OCI-LY1 (cell line): ENCODE measurements at regions not wholly inside any gene's neighbourhood (a gene's known extent, or its start where the extent isn't known, plus 50 kb on each side); places are given as distances from the start of the nearest gene placed in this dataset.

Experiments
- H2AFZ ChIP-seq: fragments of 200-600 bp; sonication (generic), shearing (Covaris generic); 2 replicates; pipeline ENCODE4 v1.6.0; 2014; ENCODE audit warnings: antibody characterized with exemption, mild to moderate bottlenecking, low read length
- H3F3A ChIP-seq: fragments of 200-600 bp; sonication (generic), shearing (Covaris generic); 2 replicates; pipeline ENCODE4 v1.6.0; 2014; ENCODE audit warnings: mild to moderate bottlenecking, antibody characterized with exemption, low read length, moderate library complexity; ENCODE audit not compliant: insufficient read depth
- H3K27ac ChIP-seq: fragments of 200-600 bp; sonication (generic); 2 replicates; pipeline ENCODE4 v1.5.1; 2014; ENCODE audit warnings: low read length, mixed run types, mild to moderate bottlenecking, low read depth; ENCODE audit not compliant: poor library complexity, severe bottlenecking
- H3K27me3 ChIP-seq: fragments of 200-600 bp; sonication (generic); 2 replicates; pipeline ENCODE4 v1.6.0; 2014; ENCODE audit warnings: antibody characterized with exemption, mild to moderate bottlenecking, low read length, moderate library complexity; ENCODE audit not compliant: insufficient read depth
- H3K36me3 ChIP-seq: fragments of 200-600 bp; sonication (generic); 2 replicates; pipeline ENCODE4 v1.6.1; 2014; ENCODE audit warnings: mild to moderate bottlenecking, antibody characterized with exemption, low read length, moderate library complexity, mixed read lengths; ENCODE audit not compliant: insufficient read depth
- H3K4me1 ChIP-seq: fragments of 200-600 bp; sonication (generic); 2 replicates; pipeline ENCODE4 v1.5.1; 2014; ENCODE audit warnings: mild to moderate bottlenecking, low read length, moderate library complexity; ENCODE audit not compliant: insufficient read depth, severe bottlenecking
- H3K4me2 ChIP-seq: fragments of 200-600 bp; sonication (generic), shearing (Covaris generic); 2 replicates; pipeline ENCODE4 v1.6.1; 2014; ENCODE audit warnings: low read length
- H3K4me3 ChIP-seq: fragments of 200-600 bp; sonication (generic); 2 replicates; pipeline ENCODE4 v1.5.1; 2014; ENCODE audit warnings: low read length, low read depth, mild to moderate bottlenecking, mixed read lengths; ENCODE audit not compliant: poor library complexity, severe bottlenecking
- H3K79me2 ChIP-seq: fragments of 200-600 bp; shearing (Covaris generic); 2 replicates; pipeline ENCODE4 v1.6.1; 2016; ENCODE audit warnings: mixed run types, low read length, mixed read lengths; ENCODE audit not compliant: insufficient read depth
- H3K9ac ChIP-seq: fragments of 200-600 bp; sonication (generic), shearing (Covaris generic); 2 replicates; pipeline ENCODE4 v1.6.1; 2014; ENCODE audit warnings: mild to moderate bottlenecking, low read length, mixed read lengths
- H3K9me2 ChIP-seq: fragments of 200-600 bp; sonication (generic), shearing (Covaris generic); 2 replicates; pipeline ENCODE4 v1.6.1; 2014; ENCODE audit warnings: low read depth, mild to moderate bottlenecking, low read length, mixed read lengths
- H3K9me3 ChIP-seq: fragments of 200-600 bp; shearing (Covaris generic); 2 replicates; pipeline ENCODE4 v1.6.1; 2014; ENCODE audit warnings: low read length, mixed read lengths
- H4K20me1 ChIP-seq: fragments of 200-600 bp; sonication (generic), shearing (Covaris generic); 2 replicates; pipeline ENCODE4 v1.6.0; 2016; ENCODE audit warnings: mild to moderate bottlenecking, low read length; ENCODE audit not compliant: insufficient read depth
- EZH2 ChIP-seq: fragments of 200-600 bp; sonication (generic), shearing (Covaris generic); IDR thresholded peaks from 2 replicates; pipeline ENCODE4 v1.8.0; 2017; ENCODE audit warnings: borderline replicate concordance, mixed run types, mild to moderate bottlenecking, antibody characterized with exemption, low read length, moderate library complexity, mixed read lengths
- TF ChIP-seq, protein P1 (sequence below): fragments of 200-600 bp; sonication (generic), shearing (Covaris generic); IDR thresholded peaks from 2 replicates; pipeline ENCODE4 v1.5.1; 2017; ENCODE audit warnings: mild to moderate bottlenecking, antibody characterized with exemption, low read length, moderate library complexity, mixed read lengths

DNA sequence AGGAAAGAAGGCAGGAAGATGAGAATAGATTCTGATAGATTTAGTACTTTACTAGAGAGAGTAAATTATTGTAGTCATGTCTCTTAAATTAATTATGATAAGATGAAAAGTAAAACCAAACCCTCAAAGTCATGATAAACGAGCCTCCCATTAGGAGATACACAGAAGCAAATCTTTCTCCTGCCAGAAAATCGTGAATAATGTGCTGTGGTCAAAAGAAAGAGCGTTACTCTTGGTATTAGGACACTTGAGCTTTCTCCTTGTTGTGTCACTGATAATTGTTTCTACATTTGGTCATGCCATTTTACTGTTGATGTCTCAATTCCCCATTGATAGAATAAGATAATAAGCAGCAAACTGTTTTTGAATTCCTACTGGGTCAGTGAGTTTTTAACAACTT lies 562.8 kb upstream of the TLE4 start:
- H3K4me2 ChIP-seq: no peak overlapping the region
- no peak overlapping the region for H2AFZ ChIP-seq
- TF ChIP-seq EZH2: no peak
- TF ChIP-seq, protein P1, sequence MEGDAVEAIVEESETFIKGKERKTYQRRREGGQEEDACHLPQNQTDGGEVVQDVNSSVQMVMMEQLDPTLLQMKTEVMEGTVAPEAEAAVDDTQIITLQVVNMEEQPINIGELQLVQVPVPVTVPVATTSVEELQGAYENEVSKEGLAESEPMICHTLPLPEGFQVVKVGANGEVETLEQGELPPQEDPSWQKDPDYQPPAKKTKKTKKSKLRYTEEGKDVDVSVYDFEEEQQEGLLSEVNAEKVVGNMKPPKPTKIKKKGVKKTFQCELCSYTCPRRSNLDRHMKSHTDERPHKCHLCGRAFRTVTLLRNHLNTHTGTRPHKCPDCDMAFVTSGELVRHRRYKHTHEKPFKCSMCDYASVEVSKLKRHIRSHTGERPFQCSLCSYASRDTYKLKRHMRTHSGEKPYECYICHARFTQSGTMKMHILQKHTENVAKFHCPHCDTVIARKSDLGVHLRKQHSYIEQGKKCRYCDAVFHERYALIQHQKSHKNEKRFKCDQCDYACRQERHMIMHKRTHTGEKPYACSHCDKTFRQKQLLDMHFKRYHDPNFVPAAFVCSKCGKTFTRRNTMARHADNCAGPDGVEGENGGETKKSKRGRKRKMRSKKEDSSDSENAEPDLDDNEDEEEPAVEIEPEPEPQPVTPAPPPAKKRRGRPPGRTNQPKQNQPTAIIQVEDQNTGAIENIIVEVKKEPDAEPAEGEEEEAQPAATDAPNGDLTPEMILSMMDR: no peak
- H3K4me3 ChIP-seq: no peak overlapping the region
- no peaks in the 10 kb centered on the region for H3K4me1 ChIP-seq
- H3K27me3 ChIP-seq: no peaks in the 10 kb centered on the region
- no peaks in the 10 kb centered on the region for H3F3A ChIP-seq
- no peaks in the 10 kb centered on the region for H3K36me3 ChIP-seq
- H4K20me1 ChIP-seq: no peaks in the 10 kb centered on the region
- no peaks in the 10 kb centered on the region for H3K9me3 ChIP-seq
- H3K9ac ChIP-seq: no peak overlapping the region
- no peaks in the 10 kb centered on the region for H3K79me2 ChIP-seq
- no peak overlapping the region for H3K27ac ChIP-seq
- no peaks in the 10 kb centered on the region for H3K9me2 ChIP-seq

DNA sequence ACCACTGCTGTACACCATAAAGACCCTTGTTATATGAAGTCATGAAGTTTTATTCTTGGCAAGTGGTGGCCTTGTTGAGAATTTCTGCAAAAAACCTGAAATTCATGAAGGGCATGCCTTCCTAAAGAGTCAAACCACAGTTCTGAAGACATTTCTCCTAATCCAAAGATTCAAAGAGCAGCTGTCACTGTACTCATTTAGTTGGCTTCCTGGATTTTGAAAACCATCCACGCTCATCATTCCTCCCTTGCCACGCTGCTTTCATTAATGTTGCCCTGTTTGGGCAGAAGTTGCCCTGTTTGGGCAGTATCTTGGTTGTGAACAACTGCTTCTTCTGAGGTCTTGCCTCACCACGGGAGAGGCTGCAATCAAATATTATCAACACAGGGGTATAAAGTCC lies 560.3 kb upstream of the TLE4 start:
- Histone ChIP-seq H3F3A (no peaks in the 10 kb centered on the region), H3K27me3 (no peaks in the 10 kb centered on the region), H3K36me3 (no peaks in the 10 kb centered on the region), H3K9me2 (no peaks in the 10 kb centered on the region), H3K27ac (no peak overlapping the region), H3K4me2 (no peak overlapping the region), H3K79me2 (no peaks in the 10 kb centered on the region), H3K4me3 (no peak overlapping the region), H3K9me3 (no peaks in the 10 kb centered on the region), H2AFZ (no peak overlapping the region), H3K4me1 (no peaks in the 10 kb centered on the region), H3K9ac (no peak overlapping the region), H4K20me1 (no peaks in the 10 kb centered on the region)
- TF ChIP-seq, protein P1: no peak

DNA sequence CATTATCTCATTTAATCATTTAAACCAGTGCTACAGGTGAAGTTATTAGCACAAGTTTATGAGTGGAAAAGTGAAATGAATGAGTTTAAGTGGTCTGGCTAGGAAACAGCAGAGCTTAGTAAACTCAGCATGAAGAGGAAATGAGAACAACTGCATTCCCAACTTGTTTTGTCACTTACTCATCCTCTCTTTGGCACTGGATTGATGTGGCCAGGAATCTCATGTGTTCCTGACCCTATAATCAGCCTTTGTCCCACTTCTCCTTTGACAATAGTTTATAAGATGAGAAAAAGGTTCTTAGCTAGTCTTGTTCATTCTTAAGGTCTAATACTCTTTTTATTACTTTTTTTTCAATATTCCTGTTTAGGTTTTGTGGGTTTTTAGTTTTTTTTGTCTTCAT lies 559.2 kb upstream of the TLE4 start:
- H3K79me2 ChIP-seq: no peaks in the 10 kb centered on the region
- TF ChIP-seq EZH2: no peak
- TF ChIP-seq, protein P1: no peak
- H3K27me3 ChIP-seq: no peaks in the 10 kb centered on the region
- H3K9me3 ChIP-seq: no peaks in the 10 kb centered on the region
- H3K4me3 ChIP-seq: no peak overlapping the region
- H3K9me2 ChIP-seq: no peaks in the 10 kb centered on the region
- H3K4me2 ChIP-seq: no peak overlapping the region
- H3K9ac ChIP-seq: no peak overlapping the region
- no peak overlapping the region for H3K27ac ChIP-seq
- no peaks in the 10 kb centered on the region for H4K20me1 ChIP-seq
- no peaks in the 10 kb centered on the region for H3K4me1 ChIP-seq
- no peak overlapping the region for H2AFZ ChIP-seq
- H3K36me3 ChIP-seq: no peaks in the 10 kb centered on the region
- H3F3A ChIP-seq: no peaks in the 10 kb centered on the region
